GM12864 (cell line): ENCODE measurements at regions not wholly inside any gene's neighbourhood (a gene's known extent, or its start where the extent isn't known, plus 50 kb on each side); places are given as distances from the start of the nearest gene placed in this dataset.
"Not testable (repeated sequence)": the region's sequence is repeated elsewhere in the genome, so short reads cannot be mapped to it uniquely, and the experiment has no call there.

Experiments used
- DNase-seq: peaks from one replicate; pipeline ENCODE4 v3.0.0-alpha.2; 2011; ENCODE audit warnings: low read depth
- H3K4me3 ChIP-seq: 2 replicates; pipeline ENCODE4 v1.5.1; 2011; ENCODE audit warnings: mild to moderate bottlenecking, low read depth, low read length, control low read depth
- TF ChIP-seq, protein P1 (sequence below): IDR thresholded peaks from 2 replicates; pipeline ENCODE4 v1.5.1; 2011; ENCODE audit warnings: low read depth, mild to moderate bottlenecking, moderate library complexity, low read length, control low read depth, inconsistent platforms; ENCODE audit errors: missing control alignments

DNA sequence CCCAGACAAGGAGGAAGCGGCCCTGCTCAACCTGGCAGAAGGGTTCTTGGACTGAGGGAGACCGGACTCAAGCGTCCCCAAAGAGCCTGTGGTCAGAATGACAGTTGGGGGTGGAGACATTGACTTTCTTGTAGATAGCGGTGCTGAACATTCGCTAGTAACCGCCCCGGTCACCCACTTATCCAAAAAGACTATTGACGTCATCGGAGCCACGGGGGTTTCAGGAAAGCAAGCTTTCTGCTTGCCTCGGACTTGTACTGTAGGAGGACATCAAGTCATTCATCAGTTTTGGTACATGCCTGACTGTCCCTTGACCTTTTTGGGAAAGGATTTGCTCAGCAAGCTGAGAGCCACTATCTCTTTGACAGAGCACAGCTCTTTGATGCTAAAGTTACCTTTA lies 71.7 kb upstream of the HMX1 start:
- DNase-seq, H3K4me3 ChIP-seq: not testable (repeated sequence)

DNA sequence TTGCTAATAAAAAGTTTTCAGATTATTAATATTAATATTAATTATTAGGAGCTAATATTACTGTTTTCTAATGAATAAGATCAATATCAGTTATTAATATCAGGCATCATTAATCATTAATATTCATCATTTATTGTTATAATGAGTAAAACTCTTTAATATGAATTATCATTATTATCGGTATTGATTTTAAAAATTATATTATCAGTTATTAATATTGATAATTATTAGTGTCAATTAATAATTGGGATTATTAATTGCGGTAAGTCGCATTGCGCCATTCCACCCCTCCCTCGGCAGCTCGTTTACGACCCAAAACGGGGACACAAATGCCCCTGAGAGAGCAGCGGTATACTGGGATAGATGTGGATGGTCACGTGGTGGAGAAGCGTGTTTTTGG lies 70.4 kb upstream of the HMX1 start:
- DNase-seq, H3K4me3 ChIP-seq: not testable (repeated sequence)

DNA sequence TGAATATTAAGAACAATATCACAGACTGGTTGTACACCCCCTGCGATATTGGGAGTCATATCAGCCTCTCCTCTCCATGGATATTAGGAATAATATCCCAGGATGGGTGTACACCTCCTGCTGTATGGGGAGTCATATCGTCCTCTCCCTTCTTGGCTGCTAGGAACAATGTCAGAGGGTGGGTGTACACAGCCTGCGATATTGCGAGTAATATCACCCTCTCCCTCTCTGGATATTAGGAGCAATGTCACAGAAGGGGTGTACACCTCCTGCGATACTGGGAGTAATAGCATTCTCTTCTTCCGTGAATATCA lies 69.8 kb upstream of the HMX1 start:
- DNase-seq, H3K4me3 ChIP-seq: not testable (repeated sequence)

DNA sequence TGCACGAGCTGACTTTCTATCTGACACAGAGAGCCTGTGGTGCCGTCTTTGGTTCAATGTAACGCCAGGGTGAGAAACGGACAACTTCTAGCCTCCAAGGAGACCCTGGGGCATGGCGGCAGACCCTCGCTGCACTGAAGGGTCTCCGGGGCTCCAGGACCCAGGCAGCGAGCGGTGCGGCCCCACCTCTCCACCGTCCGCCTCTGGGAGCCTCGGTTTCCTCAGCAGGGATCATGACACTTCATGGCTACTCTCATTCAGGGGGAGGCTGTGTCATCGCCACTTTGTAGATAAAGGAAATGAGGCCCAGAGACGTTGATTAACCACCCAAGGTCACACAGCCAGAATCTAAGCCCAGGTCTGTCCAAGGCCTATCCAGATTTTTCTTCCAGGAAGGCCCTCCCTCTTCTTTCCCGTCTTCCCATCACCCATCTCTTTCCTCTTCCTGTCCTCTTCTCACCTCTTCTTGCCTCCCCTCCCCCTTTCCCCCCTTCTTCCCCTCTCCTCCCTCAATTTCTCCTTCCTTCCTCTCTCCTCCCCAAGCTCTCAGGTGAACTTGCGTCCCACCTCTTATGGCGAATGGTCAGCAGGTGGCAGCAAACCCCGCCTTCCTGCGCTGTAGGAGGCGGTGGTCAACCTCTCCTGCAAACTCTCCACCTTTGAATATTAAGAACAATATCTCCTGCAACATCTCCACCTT lies 69.3 kb upstream of the HMX1 start:
- no peak overlapping the region for H3K4me3 ChIP-seq
- no peak for DNase-seq
- TF ChIP-seq, protein P1, sequence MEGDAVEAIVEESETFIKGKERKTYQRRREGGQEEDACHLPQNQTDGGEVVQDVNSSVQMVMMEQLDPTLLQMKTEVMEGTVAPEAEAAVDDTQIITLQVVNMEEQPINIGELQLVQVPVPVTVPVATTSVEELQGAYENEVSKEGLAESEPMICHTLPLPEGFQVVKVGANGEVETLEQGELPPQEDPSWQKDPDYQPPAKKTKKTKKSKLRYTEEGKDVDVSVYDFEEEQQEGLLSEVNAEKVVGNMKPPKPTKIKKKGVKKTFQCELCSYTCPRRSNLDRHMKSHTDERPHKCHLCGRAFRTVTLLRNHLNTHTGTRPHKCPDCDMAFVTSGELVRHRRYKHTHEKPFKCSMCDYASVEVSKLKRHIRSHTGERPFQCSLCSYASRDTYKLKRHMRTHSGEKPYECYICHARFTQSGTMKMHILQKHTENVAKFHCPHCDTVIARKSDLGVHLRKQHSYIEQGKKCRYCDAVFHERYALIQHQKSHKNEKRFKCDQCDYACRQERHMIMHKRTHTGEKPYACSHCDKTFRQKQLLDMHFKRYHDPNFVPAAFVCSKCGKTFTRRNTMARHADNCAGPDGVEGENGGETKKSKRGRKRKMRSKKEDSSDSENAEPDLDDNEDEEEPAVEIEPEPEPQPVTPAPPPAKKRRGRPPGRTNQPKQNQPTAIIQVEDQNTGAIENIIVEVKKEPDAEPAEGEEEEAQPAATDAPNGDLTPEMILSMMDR = no peak

DNA sequence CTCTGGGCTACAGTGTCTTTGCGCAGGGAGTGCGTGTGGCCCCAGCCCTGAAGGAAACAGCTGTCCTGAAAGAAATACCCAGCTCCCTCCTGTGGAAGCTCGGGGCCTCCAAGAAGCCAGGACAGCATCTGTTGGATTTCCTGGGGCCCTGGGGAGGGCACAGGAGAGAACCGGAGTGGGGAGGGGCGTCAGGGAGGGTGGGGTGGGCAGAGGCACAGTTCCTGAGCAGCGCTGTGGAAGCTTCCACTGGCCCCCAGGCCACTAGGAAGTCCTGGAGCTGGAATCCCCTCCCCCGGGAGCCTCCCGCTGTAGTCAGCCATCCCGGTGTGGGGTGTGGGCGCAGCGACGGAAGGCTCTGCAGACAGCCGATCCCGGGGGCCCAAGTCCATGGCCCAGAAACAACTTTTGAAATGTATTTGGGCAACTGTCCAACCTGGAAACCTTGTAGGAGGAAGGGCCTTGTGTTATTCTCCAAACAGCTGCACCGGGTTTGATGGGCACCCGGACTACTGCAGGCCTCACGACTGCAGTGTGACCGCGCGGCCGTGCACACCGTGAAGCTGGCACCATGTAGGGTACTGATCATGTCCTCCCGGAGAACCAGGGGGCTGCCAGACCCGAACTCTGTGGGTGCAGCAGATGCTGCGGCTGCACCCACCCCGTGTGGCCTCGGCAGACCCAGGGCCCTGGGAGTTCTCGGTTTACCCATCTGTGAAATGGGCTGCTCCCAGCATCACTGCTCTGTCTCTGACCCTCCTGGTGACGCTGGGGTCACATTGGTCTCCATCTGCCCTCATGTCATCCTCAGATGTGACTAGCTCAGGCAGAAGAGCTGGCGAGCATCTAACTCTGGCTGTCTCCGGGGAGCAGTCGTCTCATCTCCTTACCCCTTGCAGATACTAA lies 68.5 kb upstream of the HMX1 start:
- no peak for DNase-seq

DNA sequence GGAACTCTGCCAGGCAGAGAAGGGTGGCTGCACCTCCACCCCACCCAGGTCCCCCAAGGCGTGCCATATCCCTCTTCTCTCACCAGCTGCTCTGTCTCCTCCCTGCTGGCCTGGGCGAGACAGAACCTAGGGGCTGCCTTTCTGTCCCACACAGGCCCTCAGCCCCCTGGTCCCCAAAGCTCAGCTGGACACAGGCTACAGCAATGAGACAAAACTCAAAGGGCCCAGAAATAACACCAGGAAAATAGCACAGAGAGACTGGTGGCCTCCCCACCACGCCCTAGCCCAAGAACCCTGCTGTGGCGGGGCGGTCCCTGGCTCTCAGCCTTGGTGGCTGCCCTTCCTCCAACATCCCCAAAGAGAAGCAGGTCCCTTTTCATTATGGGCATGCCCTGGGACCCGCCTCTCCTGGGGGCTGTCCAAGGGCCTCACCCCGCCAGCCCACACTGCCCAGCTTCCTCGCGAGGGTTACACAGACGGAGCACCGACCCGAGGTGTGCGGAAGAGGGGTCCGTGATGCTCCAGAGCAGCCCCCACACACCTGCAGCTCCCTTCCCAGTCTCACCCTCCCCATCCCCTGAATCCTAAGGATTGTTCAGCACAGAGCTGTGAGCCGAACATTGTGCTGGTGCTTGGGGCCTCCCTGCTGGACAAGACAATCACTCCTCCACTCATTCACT lies 67.7 kb upstream of the HMX1 start:
- TF ChIP-seq, protein P1 = no peak
- no peak overlapping the region for H3K4me3 ChIP-seq
- DNase-seq = no peak

More for the DNA sequence above, 68.5 kb upstream of the HMX1 start:
- TF ChIP-seq, protein P1 = no peak
- H3K4me3 ChIP-seq = no peak overlapping the region

DNA sequence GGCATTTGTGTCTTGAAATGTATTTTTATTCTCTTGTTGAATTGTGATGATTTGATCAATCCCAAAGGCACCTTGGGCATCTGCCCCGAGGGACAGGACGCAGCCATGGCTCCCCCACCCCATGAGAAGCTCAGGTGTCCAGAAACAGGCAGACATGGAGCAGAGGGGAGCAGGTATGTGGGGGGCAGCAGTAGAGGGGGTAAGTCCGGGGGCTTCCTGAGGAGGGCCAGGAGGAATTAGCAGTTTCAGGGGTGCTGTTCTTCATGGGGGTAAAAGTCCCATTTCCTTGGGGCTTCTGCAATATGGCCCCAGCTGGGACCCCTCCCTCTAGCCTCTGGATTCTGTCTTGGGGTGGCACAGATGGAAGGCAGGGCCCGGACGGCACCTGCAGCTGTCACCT lies 67.0 kb upstream of the HMX1 start:
- TF ChIP-seq, protein P1 = no peak
- H3K4me3 ChIP-seq = no peak overlapping the region
- no peak for DNase-seq

DNA sequence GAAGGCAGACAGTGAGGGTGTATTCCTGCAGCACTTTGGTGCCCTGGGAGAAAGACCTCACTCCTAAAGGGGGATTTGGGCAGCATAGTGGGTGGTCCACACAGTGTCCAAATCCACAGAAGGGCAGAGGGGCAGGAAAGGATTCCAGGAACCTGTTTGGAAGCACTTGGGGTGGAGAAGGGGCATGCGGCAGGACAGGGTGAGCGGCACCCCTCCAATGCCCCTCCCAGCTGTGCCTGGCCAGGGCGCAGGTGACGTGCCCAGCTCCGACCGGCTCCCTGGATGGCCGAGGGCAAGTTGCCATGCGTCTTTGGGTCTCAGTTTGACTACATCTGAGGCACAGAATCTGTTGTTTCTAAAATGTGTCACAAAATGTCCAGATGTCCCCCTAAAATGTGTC lies 66.5 kb upstream of the HMX1 start:
- TF ChIP-seq, protein P1 = no peak
- no peak overlapping the region for H3K4me3 ChIP-seq
- no peak for DNase-seq
